Breast epithelium (tissue), 4 donors: ENCODE measurements at regions not wholly inside any gene's neighbourhood (a gene's known extent, or its start where the extent isn't known, plus 50 kb on each side); places are given as distances from the start of the nearest gene placed in this dataset.

ENCODE experiments used
- DNase-seq, 2 donors: peaks; one replicate each; pipeline ENCODE4 v3.0.0-alpha.2; 2019; ENCODE audit warnings: low spot score in 2 of 2
- H3K27ac ChIP-seq, 2 donors: fragments of 200-600 bp; sonication (generic) in 1 of 2; one replicate each; pipeline ENCODE4 v1.5.1; 2016 to 2019; ENCODE audit warnings: mild to moderate bottlenecking in 1 of 2
- H3K27me3 ChIP-seq, 2 donors: fragments of 200-600 bp; sonication (generic) in 1 of 2; one replicate each; pipeline versions ENCODE4 v1.5.1 to v1.6.0; 2017 to 2019; ENCODE audit warnings: control low read depth in 1 of 2, mild to moderate bottlenecking in 1 of 2
- H3K36me3 ChIP-seq: fragments of 200-600 bp; one replicate; pipeline ENCODE4 v1.5.1; 2019
- H3K4me1 ChIP-seq, 2 donors: fragments of 200-600 bp; sonication (generic); one replicate each; pipeline ENCODE4 v1.5.1; 2016 to 2019; ENCODE audit warnings: control low read depth in 1 of 2
- H3K4me3 ChIP-seq, 3 donors: fragments of 200-600 bp; sonication (generic); 1 replicate in 2 of 3; 2 replicates in 1 of 3; pipeline ENCODE4 v1.5.1; 2016 to 2019; ENCODE audit warnings: mild to moderate bottlenecking in 3 of 3, moderate library complexity in 2 of 3
- H3K9me3 ChIP-seq, 2 donors: fragments of 200-600 bp; sonication (generic) in 1 of 2; one replicate each; pipeline ENCODE4 v1.5.1; 2016 to 2019; ENCODE audit warnings: control low read depth in 1 of 2
- CTCF ChIP-seq, 3 donors: fragments of 450-650 bp; IDR thresholded peaks; one replicate each; pipeline ENCODE4 v1.5.1; 2016 to 2017; ENCODE audit warnings: antibody characterized with exemption in 3 of 3, mild to moderate bottlenecking in 3 of 3, moderate library complexity in 3 of 3
- POLR2A ChIP-seq: fragments of 450-650 bp; IDR thresholded peaks from one replicate; pipeline ENCODE4 v1.6.1; 2016; ENCODE audit warnings: antibody characterized with exemption, mild to moderate bottlenecking, moderate library complexity
- POLR2AphosphoS5 ChIP-seq, 3 donors: sonication (generic); formaldehyde crosslinking; IDR thresholded peaks; one replicate each; pipeline ENCODE4 v1.6.1; 2017; ENCODE audit warnings: antibody characterized with exemption in 3 of 3
- intact Hi-C: fragments of 100-400 bp; cut with DNase I; formaldehyde crosslinking; loops from one replicate; pipeline ENCODE4 v1.15.1; 2023; ENCODE audit warnings: low total_unique reads

GRCh38 chr2:16064745-16065144 is 124.4 kb downstream of the MYCN start:
- TF ChIP-seq POLR2A (no peak), POLR2AphosphoS5 (IDR thresholded peaks at IDR 0.05) (no peak), CTCF (IDR thresholded peaks at IDR 0.05) (no peak)
- H3K9me3 ChIP-seq: peaks cover 10 to 22% of the 10 kb centered on the region in 2 donors
- H3K4me3 ChIP-seq: no peak overlapping the region
- intact Hi-C loops: no loop called here
- H3K4me1 ChIP-seq: no peaks in the 10 kb centered on the region
- DNase-seq: no peak
- no peak overlapping the region for H3K27ac ChIP-seq
- H3K36me3 ChIP-seq: no peaks in the 10 kb centered on the region
- no peaks in the 10 kb centered on the region for H3K27me3 ChIP-seq

- intact Hi-C loops: no loop called here
- Histone ChIP-seq H3K36me3 (no peaks in the 10 kb centered on the region), H3K4me3 (no peak overlapping the region), H3K4me1 (no peaks in the 10 kb centered on the region), H3K27ac (no peak overlapping the region), H3K9me3 (peaks cover 10 to 22% of the 10 kb centered on the region in 2 donors), H3K27me3 (no peaks in the 10 kb centered on the region)
- no peak for DNase-seq
- no peak for TF ChIP-seq CTCF (IDR thresholded peaks at IDR 0.05)
Measured at GRCh38 chr2:16063955-16064633, 123.7 kb downstream of the MYCN start.

- H3K9me3 ChIP-seq: peaks cover 10 to 22% of the 10 kb centered on the region in 2 donors
- intact Hi-C loops: no loop called here
- no peak overlapping the region for H3K4me3 ChIP-seq
- no peaks in the 10 kb centered on the region for H3K27me3 ChIP-seq
- TF ChIP-seq POLR2A: no peak
- no peak for TF ChIP-seq CTCF (IDR thresholded peaks at IDR 0.05)
- TF ChIP-seq POLR2AphosphoS5 (IDR thresholded peaks at IDR 0.05): no peak
- no peaks in the 10 kb centered on the region for H3K36me3 ChIP-seq
- DNase-seq: no peak
- no peak overlapping the region for H3K27ac ChIP-seq
- H3K4me1 ChIP-seq: no peaks in the 10 kb centered on the region
Measured at GRCh38 chr2:16063251-16063850, 123.0 kb downstream of the MYCN start.

GRCh38 chr2:16062471-16063250 is 122.3 kb downstream of the MYCN start:
- Histone ChIP-seq H3K9me3 (peaks cover 10 to 22% of the 10 kb centered on the region in 2 donors), H3K27ac (no peak overlapping the region), H3K4me3 (no peak overlapping the region), H3K4me1 (no peaks in the 10 kb centered on the region), H3K36me3 (no peaks in the 10 kb centered on the region), H3K27me3 (no peaks in the 10 kb centered on the region)
- DNase-seq: no peak
- no peak for TF ChIP-seq CTCF (IDR thresholded peaks at IDR 0.05)
- intact Hi-C loops: no loop called here
